ENCODE measurements at regions not wholly inside any gene's neighbourhood (a gene's known extent, or its start where the extent isn't known, plus 50 kb on each side); places are given as distances from the start of the nearest gene placed in this dataset.
A peak's percentile ranks its signal among the peaks of the same experiment; 100 is the strongest.

GRCh38 chr7:85883-86515 lies 106.4 kb upstream of the FAM20C start:
- BruUV-seq (replicated peaks): no TSS peak
- ChIA-PET CTCF (interaction anchor here (1.1 kb wide), 1 partner anchor 22 kb away, joined by 3 read pairs; no protein-coding TSS in a partner anchor), POLR2A (no interaction called here), RAD21 (ENCODE audit: low non-redundant PET in 1 of 2, low total read pairs in 2 of 2, uncharacterized antibody in 2 of 2, unreplicated experiment in 2 of 2) (no interaction called here)
- Histone ChIP-seq H2AFZ (ENCODE audit: low read depth, low read length, poor library complexity, severe bottlenecking) (no peak overlapping the region), H3K36me3 (ENCODE audit: control insufficient read depth in 1 of 2, insufficient read depth in 2 of 2, low read length in 2 of 2) (no peaks in the 10 kb centered on the region), H3K9me3 (ENCODE audit: control insufficient read depth in 1 of 2, insufficient read depth in 1 of 2, low read depth in 1 of 2, low read length in 2 of 2) (no peaks in the 10 kb centered on the region), H3K4me3 (replicated peaks in 1 of 2; ENCODE audit: low read depth in 1 of 2, low read length in 2 of 2) (no peak overlapping the region), H3K9me2 (ENCODE audit: insufficient read depth) (no peaks in the 10 kb centered on the region), H3K27me3 (ENCODE audit: insufficient read depth, low read length) (peaks cover 13% of the 10 kb centered on the region; the same call in 1 of the 2 replicates), H3K4me1 (ENCODE audit: control insufficient read depth in 1 of 2, insufficient read depth in 2 of 2, low read length in 2 of 2) (peaks cover 18 to 35% of the 10 kb centered on the region in 2 experiments; a peak in 3 of 4 replicates), H3K79me2 (ENCODE audit: insufficient read depth, low read length) (no peaks in the 10 kb centered on the region), H3K9ac (ENCODE audit: low read length) (no peak overlapping the region), H3K27ac (ENCODE audit: low read depth, low read length) (no peak overlapping the region), H4K20me1 (ENCODE audit: insufficient read depth) (no peaks in the 10 kb centered on the region), H3K4me2 (ENCODE audit: low read length) (peak overlapping the region; percentile 35; the same call in 1 of the 2 replicates)
- DNase-seq (ENCODE audit: low read depth, low spot score): no peak
- no peak; the same call in 1 of the 2 replicates for ATAC-seq
- no peak for TF ChIP-seq ELF1 (IDR thresholded peaks at IDR 0.05; ENCODE audit: borderline replicate concordance, low read depth)
- intact Hi-C loops (cut with micrococcal nuclease): no loop called here

GRCh38 chr7:86629-87028 lies 105.7 kb upstream of the FAM20C start:
- ChIA-PET CTCF (interaction anchor here (1.1 kb wide), 1 partner anchor 22 kb away, joined by 3 read pairs; no protein-coding TSS in a partner anchor), RAD21 (ENCODE audit: low non-redundant PET in 1 of 2, low total read pairs in 2 of 2, uncharacterized antibody in 2 of 2, unreplicated experiment in 2 of 2) (no interaction called here), POLR2A (no interaction called here)
- Histone ChIP-seq H2AFZ (ENCODE audit: low read depth, low read length, poor library complexity, severe bottlenecking) (no peak overlapping the region), H3K27me3 (ENCODE audit: insufficient read depth, low read length) (peaks cover 8% of the 10 kb centered on the region; the same call in 1 of the 2 replicates), H3K27ac (ENCODE audit: low read depth, low read length) (no peak overlapping the region), H3K36me3 (ENCODE audit: control insufficient read depth in 1 of 2, insufficient read depth in 2 of 2, low read length in 2 of 2) (no peaks in the 10 kb centered on the region), H4K20me1 (ENCODE audit: insufficient read depth) (no peaks in the 10 kb centered on the region), H3K4me1 (ENCODE audit: control insufficient read depth in 1 of 2, insufficient read depth in 2 of 2, low read length in 2 of 2) (peaks cover 18 to 35% of the 10 kb centered on the region in 2 experiments; a peak in 3 of 4 replicates), H3K4me2 (ENCODE audit: low read length) (no peak overlapping the region), H3K9ac (ENCODE audit: low read length) (no peak overlapping the region), H3K9me3 (ENCODE audit: control insufficient read depth in 1 of 2, insufficient read depth in 1 of 2, low read depth in 1 of 2, low read length in 2 of 2) (no peaks in the 10 kb centered on the region), H3K79me2 (ENCODE audit: insufficient read depth, low read length) (no peaks in the 10 kb centered on the region), H3K9me2 (ENCODE audit: insufficient read depth) (no peaks in the 10 kb centered on the region), H3K4me3 (replicated peaks in 1 of 2; ENCODE audit: low read depth in 1 of 2, low read length in 2 of 2) (no peak overlapping the region)
- TF ChIP-seq CEBPB (IDR thresholded peaks at IDR 0.05; ENCODE audit: low read depth) (no peak), POLR2AphosphoS5 (IDR thresholded peaks at IDR 0.05; ENCODE audit: low read depth, low read length) (no peak), JUND (IDR thresholded peaks at IDR 0.05) (no peak), POLR2A (IDR thresholded peaks at IDR 0.05; ENCODE audit: borderline replicate concordance, extremely low read depth, insufficient read depth, insufficient read length) (no peak), ZFX (IDR thresholded peaks at IDR 0.05) (no peak), ZBTB33 (IDR thresholded peaks at IDR 0.05; ENCODE audit: extremely low read depth, insufficient replicate concordance, low read length) (no peak), FOSL1 (IDR thresholded peaks at IDR 0.05; ENCODE audit: low read depth) (no peak), SP1 (IDR thresholded peaks at IDR 0.05; ENCODE audit: low read depth) (no peak), EGR1 (IDR thresholded peaks at IDR 0.05; ENCODE audit: low read depth) (no peak)
- ATAC-seq: no peak
- intact Hi-C loops (cut with micrococcal nuclease): no loop called here
- no TSS peak for BruUV-seq (replicated peaks)
- DNase-seq (ENCODE audit: low read depth, low spot score): no peak
